ENCODE measurements at regions not wholly inside any gene's neighbourhood (a gene's known extent, or its start where the extent isn't known, plus 50 kb on each side); places are given as distances from the start of the nearest gene placed in this dataset.

- Histone ChIP-seq H3K4me3 (no peak overlapping the region), H3K79me2 (ENCODE audit: control insufficient read depth, insufficient read depth, low read length) (no peaks in the 10 kb centered on the region), H3K9me1 (ENCODE audit: control insufficient read depth, insufficient read depth, low read length) (no peaks in the 10 kb centered on the region), H3K9ac (ENCODE audit: insufficient read depth in 1 of 2, low read depth in 2 of 2, low read length in 2 of 2) (no peak overlapping the region), H3K36me3 (ENCODE audit: control insufficient read depth, insufficient read depth, low read length) (no peaks in the 10 kb centered on the region), H3K27me3 (ENCODE audit: control insufficient read depth in 2 of 2, insufficient read depth in 2 of 2, low read length in 2 of 2) (0 out of 5 replicates have a peak, but pooled peaks cover 0 to 4% of the 10 kb centered on the region in 2 experiments), H4K20me1 (replicated peaks; ENCODE audit: control insufficient read depth, insufficient read depth, low read length) (no peaks in the 10 kb centered on the region), H3K27ac (ENCODE audit: extremely low read depth, low read depth, low read length) (no peak overlapping the region), H3K4me2 (ENCODE audit: insufficient read depth, low read length) (no peak overlapping the region), H3K9me3 (replicated peaks; ENCODE audit: control insufficient read depth, insufficient read depth, low read depth, low read length) (no peaks in the 10 kb centered on the region), H3K4me1 (replicated peaks in 1 of 2; ENCODE audit: control insufficient read depth in 2 of 2, insufficient read depth in 2 of 2, low read length in 2 of 2) (no peaks in the 10 kb centered on the region), H2AFZ (ENCODE audit: low read depth, low read length) (no peak overlapping the region)
- no peak for ATAC-seq
- no TSS peak for BruUV-seq (replicated peaks)
- intact Hi-C loops (cut with micrococcal nuclease), result no loop called here
- no peak for DNase-seq (ENCODE audit: extremely low read depth in 1 of 4, low spot score in 3 of 4)
- FAIRE-seq, result no peak
- TF ChIP-seq U2AF1 (optimal IDR thresholded peaks at IDR 0.05; ENCODE audit: low read depth, low read length), result no peak
- no peak for TF ChIP-seq SMARCA4 (IDR thresholded peaks at IDR 0.05)
- no peak for TF ChIP-seq SP1 (CRISPR knock-in tag; IDR thresholded peaks at IDR 0.05)
- no peak for TF ChIP-seq CEBPB (tag; IDR thresholded peaks at IDR 0.05)
- no peak for TF ChIP-seq SAFB (IDR thresholded peaks at IDR 0.05; ENCODE audit: borderline replicate concordance, low read depth, low read length)
- no peak for TF ChIP-seq ILF3 (IDR thresholded peaks at IDR 0.05; ENCODE audit: borderline replicate concordance)
- TF ChIP-seq ZBTB33 (CRISPR knock-in tag; IDR thresholded peaks at IDR 0.05), result no peak
- no peak for TF ChIP-seq SNRNP70 (optimal IDR thresholded peaks at IDR 0.05; ENCODE audit: low read depth, low read length)
- 0% methylated on average over 3 of the region's 3 CpGs for WGBS (ENCODE audit: insufficient coverage, low coverage, missing lambda C conversion rate)
- ChIA-PET CTCF (ENCODE audit: low intra/inter-chr PET ratio) (no interaction called here), POLR2A (no interaction called here)
- in situ Hi-C loops (cut with MboI), result no loop called here
Measured at GRCh38 chr1:58084266-58084665, 462.3 kb downstream of the OMA1 start.

Data from K562 (cell line).